ENCODE measurements at regions not wholly inside any gene's neighbourhood (a gene's known extent, or its start where the extent isn't known, plus 50 kb on each side); places are given as distances from the start of the nearest gene placed in this dataset.
"Not testable (repeated sequence)": the region's sequence is repeated elsewhere in the genome, so short reads cannot be mapped to it uniquely, and the experiment has no call there.

GRCh38 chr13:54627646-54628372 is 1599.2 kb downstream of the OLFM4 start:
- DNase-seq: no peak
- ATAC-seq (ENCODE audit: poor library complexity): no peak
- intact Hi-C loops (cut with DNase I): no loop called here

GRCh38 chr13:54628383-54628782 is 1599.8 kb downstream of the OLFM4 start:
- ATAC-seq (ENCODE audit: poor library complexity): no peak
- no peak for DNase-seq
- intact Hi-C loops (cut with DNase I): no loop called here

DNA sequence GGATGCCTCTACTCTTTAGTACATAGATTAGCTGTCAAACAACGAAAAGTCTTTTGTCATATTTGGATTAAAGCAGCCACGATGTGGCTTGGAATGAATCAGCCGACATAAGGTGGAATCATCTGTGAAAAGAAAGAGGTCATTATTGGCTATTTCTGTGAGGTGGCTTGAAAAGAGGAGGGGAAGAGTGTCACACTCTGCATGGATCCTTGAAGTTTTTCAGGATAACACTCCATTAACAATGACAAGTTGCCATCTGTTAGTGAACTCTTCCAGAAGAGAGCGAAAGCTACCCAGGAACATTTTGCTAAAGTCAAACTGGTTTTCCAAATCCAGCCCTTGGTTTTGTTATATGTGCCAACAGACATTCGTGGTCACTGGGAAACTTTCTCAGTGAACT is 1604.8 kb downstream of the OLFM4 start:
- DNase-seq: no peak
- ATAC-seq (ENCODE audit: poor library complexity): no peak
- intact Hi-C loops (cut with DNase I): no loop called here

- intact Hi-C loops (cut with DNase I): no loop called here
- no peak for DNase-seq
Measured at GRCh38 chr13:54636231-54636630, 1607.6 kb downstream of the OLFM4 start.

DNA sequence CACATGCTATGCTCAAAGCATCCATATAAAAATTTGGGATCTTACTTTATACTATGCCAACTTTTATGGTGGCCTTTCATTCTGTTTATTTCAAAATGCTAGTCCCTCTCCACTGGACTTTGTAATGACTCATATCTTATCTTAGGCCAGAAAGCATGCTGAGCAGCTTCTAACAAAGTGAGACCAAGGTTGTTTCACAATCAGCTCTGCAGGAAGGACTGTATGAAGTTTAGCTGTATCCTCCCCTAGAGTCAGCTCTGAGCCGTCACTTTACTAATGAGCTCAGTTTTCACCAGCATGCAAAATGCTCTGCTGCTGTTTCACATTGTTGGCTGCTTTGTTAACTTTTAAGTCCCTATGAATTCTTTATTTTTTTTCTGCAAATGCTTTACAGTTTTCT is 1608.8 kb downstream of the OLFM4 start:
- intact Hi-C loops (cut with DNase I): no loop called here
- no peak for DNase-seq
- no peak for ATAC-seq (ENCODE audit: poor library complexity)

More at GRCh38 chr13:54636231-54636630, 1607.6 kb downstream of the OLFM4 start:
- ATAC-seq (ENCODE audit: poor library complexity): no peak

- no peak for ATAC-seq (ENCODE audit: poor library complexity)
- DNase-seq: no peak
- intact Hi-C loops (cut with DNase I): no loop called here
Measured at GRCh38 chr13:54640719-54641118, 1612.1 kb downstream of the OLFM4 start.

GRCh38 chr13:54643863-54644262 is 1615.2 kb downstream of the OLFM4 start:
- DNase-seq: no peak
- intact Hi-C loops (cut with DNase I): no loop called here
- no peak for ATAC-seq (ENCODE audit: poor library complexity)

DNA sequence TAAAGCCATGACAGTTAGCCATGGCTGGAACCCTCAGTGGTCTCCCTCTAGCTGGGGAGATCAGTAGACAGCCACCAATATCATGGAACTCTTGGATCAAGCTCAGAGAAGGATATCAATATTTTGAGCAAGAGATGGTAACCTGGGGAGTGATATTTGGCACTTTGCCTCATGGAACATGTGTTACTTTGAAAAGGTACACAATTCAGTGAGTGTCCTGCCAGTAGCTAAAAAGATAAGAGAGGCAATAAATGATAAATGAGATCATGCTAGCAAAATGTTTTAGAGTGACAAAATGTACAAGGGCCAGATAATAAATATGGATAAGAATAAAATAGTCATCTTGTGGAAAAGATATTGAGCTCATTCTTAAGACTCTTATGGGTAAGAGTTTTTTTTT is 1618.7 kb downstream of the OLFM4 start:
- no peak for DNase-seq
- intact Hi-C loops (cut with DNase I): no loop called here
- ATAC-seq (ENCODE audit: poor library complexity): no peak

- DNase-seq (no peak), ATAC-seq (ENCODE audit: poor library complexity) (no peak)
- intact Hi-C loops (cut with DNase I): no loop called here
Measured at GRCh38 chr13:54657588-54657987, 1629.0 kb downstream of the OLFM4 start.

GRCh38 chr13:54658771-54659170 is 1630.2 kb downstream of the OLFM4 start:
- no peak for DNase-seq
- intact Hi-C loops (cut with DNase I): no loop called here
- ATAC-seq (ENCODE audit: poor library complexity): no peak

DNA sequence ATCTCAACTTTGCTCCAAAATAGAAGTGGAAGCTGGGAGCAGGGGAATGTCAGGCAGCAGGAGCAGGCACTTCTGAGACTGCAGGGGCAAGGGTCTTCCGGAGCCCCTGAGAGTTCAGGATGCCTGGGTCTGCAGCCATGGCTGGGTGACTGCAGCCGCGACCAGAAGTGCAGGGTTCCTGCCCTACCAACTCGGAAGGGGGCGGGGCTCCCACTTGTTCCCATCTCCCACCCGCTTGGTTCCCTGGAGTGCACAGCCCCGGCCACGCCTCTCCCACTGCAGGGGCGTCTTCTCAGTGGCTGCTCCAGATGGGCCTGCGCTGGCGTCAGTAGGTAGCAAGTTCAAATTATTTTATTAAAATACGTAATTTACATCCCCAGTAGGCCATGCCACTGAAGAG is 1631.7 kb downstream of the OLFM4 start:
- ATAC-seq (ENCODE audit: poor library complexity) (no peak), DNase-seq (no peak)
- intact Hi-C loops (cut with DNase I): no loop called here

- no peak for ATAC-seq (ENCODE audit: poor library complexity)
- no peak for DNase-seq
- intact Hi-C loops (cut with DNase I): no loop called here
Measured at GRCh38 chr13:54676526-54677113, 1648.0 kb downstream of the OLFM4 start.

DNA sequence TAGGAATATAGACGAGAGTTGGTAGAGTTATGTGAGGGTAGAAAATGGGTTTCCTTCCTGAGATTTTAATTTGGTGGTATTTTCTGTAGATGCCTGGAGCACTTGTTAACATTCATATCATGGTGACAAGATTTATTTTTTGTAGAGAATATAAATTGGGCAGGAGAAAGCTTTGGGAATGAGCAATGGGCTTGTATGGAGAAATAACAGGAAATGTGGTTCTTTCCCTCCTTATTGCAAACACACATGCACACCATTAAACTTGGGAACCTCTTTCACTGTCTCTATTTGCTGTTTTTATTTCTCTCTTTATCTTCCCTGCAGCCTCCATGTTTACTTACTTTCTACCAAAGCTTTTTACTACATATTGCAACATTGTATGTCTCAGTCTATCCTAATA is 1653.6 kb downstream of the OLFM4 start:
- DNase-seq: no peak
- intact Hi-C loops (cut with DNase I): no loop called here
- no peak for ATAC-seq (ENCODE audit: poor library complexity)

GRCh38 chr13:54687173-54687572 is 1658.6 kb downstream of the OLFM4 start:
- intact Hi-C loops (cut with DNase I): no loop called here
- ATAC-seq (ENCODE audit: poor library complexity): no peak
- DNase-seq: no peak

GRCh38 chr13:54699831-54700230 is 1671.2 kb downstream of the OLFM4 start:
- DNase-seq: no peak
- ATAC-seq (ENCODE audit: poor library complexity): no peak
- intact Hi-C loops (cut with DNase I): no loop called here

- intact Hi-C loops (cut with DNase I): no loop called here
- ATAC-seq (ENCODE audit: poor library complexity) (no peak), DNase-seq (no peak)
Measured at GRCh38 chr13:54705738-54706137, 1677.1 kb downstream of the OLFM4 start.

- ATAC-seq (ENCODE audit: poor library complexity) (no peak), DNase-seq (no peak)
- intact Hi-C loops (cut with DNase I): no loop called here
Measured at GRCh38 chr13:54706336-54706735, 1677.7 kb downstream of the OLFM4 start.

GRCh38 chr13:54709546-54709945 is 1680.9 kb downstream of the OLFM4 start:
- intact Hi-C loops (cut with DNase I): no loop called here
- DNase-seq (no peak), ATAC-seq (ENCODE audit: poor library complexity) (no peak)

DNA sequence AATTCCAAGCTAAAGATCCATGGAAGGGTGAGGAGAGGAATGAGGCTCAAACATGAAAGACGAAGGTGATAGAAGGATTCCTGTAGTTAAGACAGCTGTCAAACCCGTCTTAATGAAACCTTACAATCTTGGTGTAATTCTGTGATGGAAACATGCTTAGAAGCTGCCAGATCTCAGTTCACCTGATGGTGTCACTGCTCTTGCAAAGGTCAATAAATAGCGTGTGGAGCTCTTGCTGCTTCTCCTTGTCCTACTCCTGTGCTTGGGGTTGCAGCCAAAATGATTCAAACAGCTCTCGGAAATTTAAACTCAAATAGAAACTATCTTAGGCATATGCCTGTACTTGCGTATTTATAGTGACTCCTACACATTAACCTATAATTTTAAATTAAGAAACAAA is 1705.0 kb downstream of the OLFM4 start:
- no peak for ATAC-seq (ENCODE audit: poor library complexity)
- DNase-seq: no peak
- intact Hi-C loops (cut with DNase I): no loop called here

GRCh38 chr13:54737211-54737610 is 1708.6 kb downstream of the OLFM4 start:
- intact Hi-C loops (cut with DNase I); ATAC-seq (ENCODE audit: poor library complexity); DNase-seq: not testable (repeated sequence)

GRCh38 chr13:54742984-54743383 is 1714.4 kb downstream of the OLFM4 start:
- ATAC-seq (ENCODE audit: poor library complexity): no peak
- DNase-seq: no peak
- intact Hi-C loops (cut with DNase I): no loop called here
